T-cell (primary cell): ENCODE measurements at regions not wholly inside any gene's neighbourhood (a gene's known extent, or its start where the extent isn't known, plus 50 kb on each side); places are given as distances from the start of the nearest gene placed in this dataset.

Experiments
- ATAC-seq, 4 experiments: fragments of 200-7000 bp in 3 of 4; fragments of 150-1000 bp in 1 of 4; cut with Tn5 transposase; replicated peaks in 1 of 4; 1 replicate in 3 of 4; 2 replicates in 1 of 4; pipeline ENCODE4 v1.10.0; 2021; ENCODE audit warnings: moderate library complexity in 3 of 4, mild to moderate bottlenecking in 2 of 4, moderate number of reproducible peaks in 1 of 4
- CTCF ChIA-PET, 2 donors: fragments of 300-600 bp; sonication (Branson Sonifier 250); formaldehyde crosslinking; loops; one replicate each; lab custom pipeline; 2022; ENCODE audit warnings: antibody characterized with exemption in 2 of 2; lab: Charles Lee
- POLR2A ChIA-PET, 2 donors: fragments of 300-600 bp; sonication (Branson Sonifier 250); formaldehyde crosslinking; loops; one replicate each; lab custom pipeline; 2022; ENCODE audit warnings: antibody characterized with exemption in 2 of 2; lab: Charles Lee
- DNase-seq, 35 experiments: peaks; one replicate each; pipeline versions ENCODE4 v3.0.0 to v3.0.0-alpha.2; 2013 to 2023
- H3K27ac ChIP-seq: one replicate; pipeline ENCODE4 v1.5.1; 2013; ENCODE audit warnings: low read length
- H3K27me3 ChIP-seq, 2 experiments: replicated peaks in 1 of 2; 1 replicate in 1 of 2; 2 replicates in 1 of 2; pipeline versions ENCODE4 v1.6.1 to v1.7.0; 2013; ENCODE audit warnings: low read length in 1 of 2, mixed read lengths in 1 of 2; ENCODE audit not compliant: control insufficient read depth in 2 of 2, insufficient read depth in 2 of 2; ENCODE audit errors: extremely low read depth in 1 of 2
- H3K36me3 ChIP-seq, 2 donors: 1 replicate in 1 of 2; 2 replicates in 1 of 2; pipeline versions ENCODE4 v1.6.1 to v1.7.0; 2013; ENCODE audit warnings: low read length in 1 of 2; ENCODE audit not compliant: control insufficient read depth in 2 of 2, insufficient read depth in 1 of 2; ENCODE audit errors: extremely low read depth in 1 of 2
- H3K4me1 ChIP-seq, 2 experiments: 1 replicate in 1 of 2; 2 replicates in 1 of 2; pipeline versions ENCODE4 v1.6.1 to v1.7.0; 2013; ENCODE audit warnings: low read length in 2 of 2, mixed read lengths in 1 of 2; ENCODE audit not compliant: insufficient read depth in 2 of 2, control insufficient read depth in 1 of 2; ENCODE audit errors: extremely low read depth in 1 of 2
- H3K4me3 ChIP-seq, 2 donors: 1 replicate in 1 of 2; 2 replicates in 1 of 2; pipeline versions ENCODE4 v1.5.1 to v1.7.0; 2013; ENCODE audit warnings: mild to moderate bottlenecking in 2 of 2, low read length in 1 of 2, moderate library complexity in 1 of 2; ENCODE audit not compliant: control insufficient read depth in 1 of 2; ENCODE audit errors: extremely low read depth in 1 of 2
- H3K9me3 ChIP-seq: 2 replicates; pipeline ENCODE4 v1.7.0; 2013
- H3K27ac Mint-ChIP-seq, 2 donors: one replicate each; pipeline ENCODE4 v1.8.0; 2020 to 2021; ENCODE audit warnings: mild to moderate bottlenecking in 2 of 2, mixed read lengths in 2 of 2
- H3K27me3 Mint-ChIP-seq, 2 donors: one replicate each; pipeline ENCODE4 v1.8.0; 2021 to 2022; ENCODE audit warnings: mixed read lengths in 2 of 2
- H3K36me3 Mint-ChIP-seq: one replicate; pipeline ENCODE4 v1.8.0; 2021; ENCODE audit warnings: mixed read lengths
- H3K4me1 Mint-ChIP-seq, 3 donors: one replicate each; pipeline ENCODE4 v1.8.0; 2020 to 2022; ENCODE audit warnings: mixed read lengths in 3 of 3, mild to moderate bottlenecking in 1 of 3
- H3K4me3 Mint-ChIP-seq, 3 donors: one replicate each; pipeline ENCODE4 v1.8.0; 2020 to 2022; ENCODE audit warnings: mild to moderate bottlenecking in 3 of 3, mixed read lengths in 3 of 3, moderate library complexity in 3 of 3
- H3K9me3 Mint-ChIP-seq, 3 donors: one replicate each; pipeline ENCODE4 v1.8.0; 2020 to 2022; ENCODE audit warnings: mixed read lengths in 3 of 3
- WGBS: methylation state at CpG from one replicate; pipeline ENCODE4 v1.1.5; 2013; ENCODE audit warnings: missing lambda C conversion rate; ENCODE audit not compliant: insufficient coverage; 5-methylcytosine and 5-hydroxymethylcytosine counted together

GRCh38 chr3:87796843-87797185, 262.0 kb downstream of the CGGBP1 start:
- no CpG with 5 or more reads among the region's 3 CpGs for whole genome bisulfite sequencing
- Mint-ChIP-seq H3K27me3 (peaks cover 44 to 59% of the 10 kb centered on the region in 2 donors), H3K4me1 (peaks cover 25 to 33% (median 27%) of the 10 kb centered on the region in 3 donors)

GRCh38 chr3:87796137-87796842, 262.5 kb downstream of the CGGBP1 start:
- Histone ChIP-seq H3K27ac (no peak overlapping the region), H3K4me1 (peaks cover 4 to 8% of the 10 kb centered on the region in 2 experiments), H3K27me3 (peaks cover 2 to 17% of the 10 kb centered on the region in 2 experiments), H3K4me3 (no peak overlapping the region), H3K9me3 (no peaks in the 10 kb centered on the region), H3K36me3 (no peaks in the 10 kb centered on the region)
- no peaks in the 10 kb centered on the region for H3K36me3 Mint-ChIP-seq
- 12% methylated on average over 2 of the region's 2 CpGs for WGBS
- DNase-seq (no peak), ATAC-seq (no peak)
- peaks cover 26 to 34% (median 28%) of the 10 kb centered on the region in 3 donors for H3K4me1 Mint-ChIP-seq
- peaks cover 50 to 61% of the 10 kb centered on the region in 2 donors for H3K27me3 Mint-ChIP-seq
- H3K4me3 Mint-ChIP-seq = no peak overlapping the region
- CTCF ChIA-PET = no interaction called here
- no peak overlapping the region for H3K27ac Mint-ChIP-seq
- no peaks in the 10 kb centered on the region for H3K9me3 Mint-ChIP-seq
- POLR2A ChIA-PET = no interaction called here

More at GRCh38 chr3:87796843-87797185, 262.0 kb downstream of the CGGBP1 start:
- no peaks in the 10 kb centered on the region for H3K36me3 ChIP-seq
- Mint-ChIP-seq H3K4me3 (no peak overlapping the region), H3K36me3 (no peaks in the 10 kb centered on the region), H3K9me3 (no peaks in the 10 kb centered on the region), H3K27ac (no peak overlapping the region)
- no peaks in the 10 kb centered on the region for H3K9me3 ChIP-seq
- H3K27ac ChIP-seq = no peak overlapping the region
- CTCF ChIA-PET = no interaction called here
- DNase-seq (no peak), ATAC-seq (no peak)
- POLR2A ChIA-PET = interaction anchor here in 1 of 2 donors (0.6 kb wide), 1 partner anchor 56 kb away, joined by 3 read pairs; no protein-coding TSS in a partner anchor
- H3K4me1 ChIP-seq = peaks cover 4 to 8% of the 10 kb centered on the region in 2 experiments
- H3K4me3 ChIP-seq = no peak overlapping the region
- H3K27me3 ChIP-seq = peaks cover 2 to 17% of the 10 kb centered on the region in 2 experiments

- Mint-ChIP-seq H3K36me3 (no peaks in the 10 kb centered on the region), H3K4me1 (peaks cover 26 to 34% (median 28%) of the 10 kb centered on the region in 3 donors), H3K27ac (no peak overlapping the region), H3K4me3 (no peak overlapping the region), H3K27me3 (peaks cover 56 to 64% of the 10 kb centered on the region in 2 donors), H3K9me3 (no peaks in the 10 kb centered on the region)
- no peak for ATAC-seq
- H3K27ac ChIP-seq = no peak overlapping the region
- peaks cover 2 to 17% of the 10 kb centered on the region in 2 experiments for H3K27me3 ChIP-seq
- no peak for DNase-seq
- no peaks in the 10 kb centered on the region for H3K9me3 ChIP-seq
- H3K36me3 ChIP-seq = no peaks in the 10 kb centered on the region
- H3K4me1 ChIP-seq = peaks cover 4 to 8% of the 10 kb centered on the region in 2 experiments
- no CpG with 5 or more reads among the region's 1 CpG for WGBS
- POLR2A ChIA-PET = no interaction called here
- no peak overlapping the region for H3K4me3 ChIP-seq
- CTCF ChIA-PET = interaction anchor here in 1 of 2 donors (0.6 kb wide), 1 partner anchor 278 kb away, joined by 3 read pairs; no protein-coding TSS in a partner anchor
These were observed 263.1 kb downstream of the CGGBP1 start for GRCh38 chr3:87795701-87796100.

GRCh38 chr3:87793337-87793877, 265.4 kb downstream of the CGGBP1 start:
- DNase-seq (no peak), ATAC-seq (peak in 1 of 4 experiments; percentile 40)
- Histone ChIP-seq H3K27ac (no peak overlapping the region), H3K4me1 (peaks cover 4 to 8% of the 10 kb centered on the region in 2 experiments), H3K4me3 (peak overlapping the region in 1 of 2 donors; percentile 53), H3K9me3 (no peaks in the 10 kb centered on the region), H3K36me3 (no peaks in the 10 kb centered on the region), H3K27me3 (peaks cover 2 to 17% of the 10 kb centered on the region in 2 experiments)
- ChIA-PET POLR2A (no interaction called here), CTCF (no interaction called here)
- H3K36me3 Mint-ChIP-seq = no peaks in the 10 kb centered on the region
- H3K27ac Mint-ChIP-seq = peak overlapping the region in 1 of 2 donors; percentile 8
- H3K4me1 Mint-ChIP-seq = peaks cover 26 to 34% (median 28%) of the 10 kb centered on the region in 3 donors
- peaks cover 63 to 67% of the 10 kb centered on the region in 2 donors for H3K27me3 Mint-ChIP-seq
- H3K4me3 Mint-ChIP-seq = peak overlapping the region; percentile 32 to 82 (median 32)
- WGBS = 3% methylated on average over 14 of the region's 17 CpGs
- no peaks in the 10 kb centered on the region for H3K9me3 Mint-ChIP-seq

- Histone ChIP-seq H3K27me3 (peaks cover 2 to 17% of the 10 kb centered on the region in 2 experiments), H3K27ac (no peak within 1 kb of the TSS), H3K4me3 (peak within 1 kb of the TSS in 1 of 2 donors; percentile 53), H3K4me1 (peaks cover 4 to 8% of the 10 kb centered on the region in 2 experiments), H3K9me3 (no peaks in the 10 kb centered on the region), H3K36me3 (no peaks in the 10 kb centered on the region)
- Mint-ChIP-seq H3K36me3 (no peaks in the 10 kb centered on the region), H3K27me3 (peaks cover 58 to 62% of the 10 kb centered on the region in 2 donors), H3K27ac (peak within 1 kb of the TSS in 1 of 2 donors; percentile 8), H3K4me1 (peaks cover 26 to 34% (median 28%) of the 10 kb centered on the region in 3 donors), H3K4me3 (peak within 1 kb of the TSS; percentile 64 to 82 (median 72)), H3K9me3 (no peaks in the 10 kb centered on the region)
- ChIA-PET CTCF (no interaction called here), POLR2A (no interaction called here)
- 2% methylated on average over 44 of the region's 62 CpGs for WGBS
- DNase-seq = peak in 2 of 35 experiments; percentile 0 to 1
- ATAC-seq = peak in 2 of 4 experiments; percentile 30 to 52
These were observed 266.1 kb downstream of the CGGBP1 start, which contains the start of gene HTR1F for GRCh38 chr3:87792534-87793336. Gene HTR1F, plus strand, starts transcription at chr3:87792706.

- peaks cover 53 to 61% of the 10 kb centered on the region in 2 donors for H3K27me3 Mint-ChIP-seq
- no CpG with 5 or more reads among the region's 10 CpGs for WGBS
- no peaks in the 10 kb centered on the region for H3K9me3 ChIP-seq
- H3K36me3 ChIP-seq = no peaks in the 10 kb centered on the region
- H3K4me3 ChIP-seq = peak overlapping the region in 1 of 2 donors; percentile 53
- H3K36me3 Mint-ChIP-seq = no peaks in the 10 kb centered on the region
- DNase-seq (no peak), ATAC-seq (no peak)
- peak overlapping the region; percentile 64 to 82 (median 72) for H3K4me3 Mint-ChIP-seq
- peaks cover 2 to 17% of the 10 kb centered on the region in 2 experiments for H3K27me3 ChIP-seq
- no peak overlapping the region for H3K27ac Mint-ChIP-seq
- H3K4me1 Mint-ChIP-seq = peaks cover 26 to 32% (median 28%) of the 10 kb centered on the region in 3 donors
- no peaks in the 10 kb centered on the region for H3K9me3 Mint-ChIP-seq
- ChIA-PET CTCF (no interaction called here), POLR2A (no interaction called here)
- H3K27ac ChIP-seq = no peak overlapping the region
- peaks cover 4 to 8% of the 10 kb centered on the region in 2 experiments for H3K4me1 ChIP-seq
These were observed 266.6 kb downstream of the CGGBP1 start for GRCh38 chr3:87792198-87792533.
